Lung (tissue), 11 donors: ENCODE measurements at regions not wholly inside any gene's neighbourhood (a gene's known extent, or its start where the extent isn't known, plus 50 kb on each side); places are given as distances from the start of the nearest gene placed in this dataset.

ENCODE experiments used
- ATAC-seq: fragments of 200-7000 bp; cut with Tn5 transposase; one replicate; pipeline ENCODE4 v1.9.1; 2020; ENCODE audit warnings: moderate number of reproducible peaks; ENCODE audit not compliant: insufficient read depth, low FRiP score
- DNase-seq, 3 donors: peaks; one replicate each; pipeline ENCODE4 v3.0.0-alpha.2; 2013 to 2017
- H3K27ac ChIP-seq, 2 donors: one replicate each; pipeline ENCODE4 v1.5.1; 2013; ENCODE audit warnings: mild to moderate bottlenecking in 2 of 2, moderate library complexity in 2 of 2, control low read depth in 1 of 2, inconsistent platforms in 1 of 2, low read depth in 1 of 2, low read length in 1 of 2
- H3K27me3 ChIP-seq, 3 donors: one replicate each; pipeline ENCODE4 v1.5.1; 2013; ENCODE audit warnings: low read length in 2 of 3; ENCODE audit not compliant: control insufficient read depth in 3 of 3, insufficient read depth in 3 of 3
- H3K36me3 ChIP-seq, 4 donors: one replicate each; pipeline ENCODE4 v1.5.1; 2013; ENCODE audit warnings: low read length in 4 of 4, mild to moderate bottlenecking in 1 of 4, moderate library complexity in 1 of 4; ENCODE audit not compliant: control insufficient read depth in 4 of 4, insufficient read depth in 4 of 4
- H3K4me1 ChIP-seq, 5 donors: one replicate each; pipeline ENCODE4 v1.5.1; 2013; ENCODE audit warnings: low read length in 5 of 5, mild to moderate bottlenecking in 2 of 5, moderate library complexity in 1 of 5; ENCODE audit not compliant: control insufficient read depth in 5 of 5, insufficient read depth in 5 of 5
- H3K4me3 ChIP-seq: one replicate; pipeline ENCODE4 v1.5.1; 2013; ENCODE audit warnings: mild to moderate bottlenecking, control low read depth, moderate library complexity
- H3K9ac ChIP-seq, 2 donors: one replicate each; pipeline ENCODE4 v1.5.1; 2013; ENCODE audit warnings: low read length in 2 of 2, control low read depth in 1 of 2; ENCODE audit not compliant: insufficient read depth in 1 of 2
- H3K9me3 ChIP-seq, 4 donors: one replicate each; pipeline ENCODE4 v1.5.1; 2013; ENCODE audit warnings: low read length in 3 of 4, mild to moderate bottlenecking in 1 of 4, moderate library complexity in 1 of 4; ENCODE audit not compliant: control insufficient read depth in 4 of 4, insufficient read depth in 3 of 4
- WGBS, 2 donors: extraction: QIAGEN DNeasy Blood & Tissue Kit; methylation state at CpG; one replicate each; pipeline ENCODE4 v1.1.7; 2013; 5-methylcytosine and 5-hydroxymethylcytosine counted together
- TF ChIP-seq, protein P1 (sequence below): IDR thresholded peaks from 2 replicates; pipeline ENCODE4 v1.5.1; 2012; ENCODE audit warnings: mild to moderate bottlenecking; ENCODE audit errors: control extremely low read depth, extremely low read depth
- donor health status: control.
- donor health status: control.
- donor health status: Bipolar disorder and iron deficiency.
- donor health status: healthy.
- donor health status: DM: yes; HTN: yes; CAD: no.

GRCh38 chr5:124277767-124278545 is 468.5 kb downstream of the ZNF608 start:
- DNase-seq = no peak
- no peak for ATAC-seq
- Histone ChIP-seq H3K4me1 (peaks cover 0 to 10% (median 1%) of the 10 kb centered on the region in 5 donors), H3K36me3 (no peaks in the 10 kb centered on the region), H3K27me3 (no peaks in the 10 kb centered on the region), H3K4me3 (no peak overlapping the region), H3K9ac (no peak overlapping the region), H3K9me3 (no peaks in the 10 kb centered on the region), H3K27ac (no peak overlapping the region)
- WGBS, 2 donors = 65 to 83% methylated on average over 7 of the region's 7 CpGs
- TF ChIP-seq, protein P1, sequence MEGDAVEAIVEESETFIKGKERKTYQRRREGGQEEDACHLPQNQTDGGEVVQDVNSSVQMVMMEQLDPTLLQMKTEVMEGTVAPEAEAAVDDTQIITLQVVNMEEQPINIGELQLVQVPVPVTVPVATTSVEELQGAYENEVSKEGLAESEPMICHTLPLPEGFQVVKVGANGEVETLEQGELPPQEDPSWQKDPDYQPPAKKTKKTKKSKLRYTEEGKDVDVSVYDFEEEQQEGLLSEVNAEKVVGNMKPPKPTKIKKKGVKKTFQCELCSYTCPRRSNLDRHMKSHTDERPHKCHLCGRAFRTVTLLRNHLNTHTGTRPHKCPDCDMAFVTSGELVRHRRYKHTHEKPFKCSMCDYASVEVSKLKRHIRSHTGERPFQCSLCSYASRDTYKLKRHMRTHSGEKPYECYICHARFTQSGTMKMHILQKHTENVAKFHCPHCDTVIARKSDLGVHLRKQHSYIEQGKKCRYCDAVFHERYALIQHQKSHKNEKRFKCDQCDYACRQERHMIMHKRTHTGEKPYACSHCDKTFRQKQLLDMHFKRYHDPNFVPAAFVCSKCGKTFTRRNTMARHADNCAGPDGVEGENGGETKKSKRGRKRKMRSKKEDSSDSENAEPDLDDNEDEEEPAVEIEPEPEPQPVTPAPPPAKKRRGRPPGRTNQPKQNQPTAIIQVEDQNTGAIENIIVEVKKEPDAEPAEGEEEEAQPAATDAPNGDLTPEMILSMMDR = no peak

- 92 to 98% methylated on average over 3 of the region's 3 CpGs for WGBS, 2 donors
- Histone ChIP-seq H3K9ac (no peak overlapping the region), H3K4me1 (peaks cover 0 to 10% (median 1%) of the 10 kb centered on the region in 5 donors), H3K27me3 (no peaks in the 10 kb centered on the region), H3K27ac (no peak overlapping the region), H3K9me3 (no peaks in the 10 kb centered on the region), H3K4me3 (no peak overlapping the region), H3K36me3 (no peaks in the 10 kb centered on the region)
- TF ChIP-seq, protein P1 = no peak
- ATAC-seq (no peak), DNase-seq (no peak)
These were observed 470.3 kb downstream of the ZNF608 start for GRCh38 chr5:124276166-124276565.

GRCh38 chr5:124274949-124275348 is 471.5 kb downstream of the ZNF608 start:
- ATAC-seq = no peak
- WGBS, 2 donors = 77 to 89% methylated on average over 2 of the region's 2 CpGs

More at GRCh38 chr5:124274949-124275348, 471.5 kb downstream of the ZNF608 start:
- peaks cover 0 to 8% (median 0%) of the 10 kb centered on the region in 5 donors for H3K4me1 ChIP-seq
- no peaks in the 10 kb centered on the region for H3K27me3 ChIP-seq
- TF ChIP-seq, protein P1 = no peak
- H3K9ac ChIP-seq = no peak overlapping the region
- H3K36me3 ChIP-seq = no peaks in the 10 kb centered on the region
- no peak overlapping the region for H3K4me3 ChIP-seq
- H3K27ac ChIP-seq = no peak overlapping the region
- H3K9me3 ChIP-seq = no peaks in the 10 kb centered on the region
- DNase-seq = no peak
